Kidney (tissue), 13 donors: ENCODE measurements at regions not wholly inside any gene's neighbourhood (a gene's known extent, or its start where the extent isn't known, plus 50 kb on each side); places are given as distances from the start of the nearest gene placed in this dataset.
"Not testable (repeated sequence)": the region's sequence is repeated elsewhere in the genome, so short reads cannot be mapped to it uniquely, and the experiment has no call there.

Experiments
- DNase-seq, 5 donors: peaks; one replicate each; pipeline ENCODE4 v3.0.0-alpha.2; 2013 to 2020
- FAIRE-seq: peaks from 2 replicates; lab custom pipeline; 2012; peaks lifted over from hg19 to GRCh38; lab: Jason Lieb, UNC
- H3K27ac ChIP-seq, 2 donors: one replicate each; pipeline ENCODE4 v1.7.0; 2013; ENCODE audit warnings: low read depth in 2 of 2, low read length in 2 of 2, inconsistent platforms in 1 of 2
- H3K27me3 ChIP-seq: one replicate; pipeline ENCODE4 v1.7.1; 2013; ENCODE audit warnings: low read length, inconsistent platforms; ENCODE audit not compliant: control insufficient read depth, insufficient read depth
- H3K36me3 ChIP-seq, 3 donors: one replicate each; pipeline versions ENCODE4 v1.7.0 to v1.7.1; 2013; ENCODE audit warnings: low read length in 3 of 3, control low read depth in 1 of 3, inconsistent platforms in 1 of 3; ENCODE audit not compliant: insufficient read depth in 3 of 3, control insufficient read depth in 2 of 3
- H3K4me1 ChIP-seq, 3 donors: one replicate each; pipeline versions ENCODE4 v1.7.0 to v1.7.1; 2013; ENCODE audit warnings: low read length in 3 of 3, inconsistent platforms in 1 of 3, low read depth in 1 of 3; ENCODE audit not compliant: control insufficient read depth in 2 of 3, insufficient read depth in 2 of 3
- H3K4me3 ChIP-seq, 3 donors: one replicate each; pipeline versions ENCODE4 v1.7.0 to v1.8.1; 2013; ENCODE audit warnings: low read length in 3 of 3, control low read depth in 1 of 3, inconsistent platforms in 1 of 3
- H3K9ac ChIP-seq, 3 donors: one replicate each; pipeline versions ENCODE4 v1.7.0 to v1.7.1; 2013; ENCODE audit warnings: low read length in 3 of 3, control low read depth in 1 of 3, inconsistent platforms in 1 of 3
- H3K9me3 ChIP-seq, 3 donors: one replicate each; pipeline versions ENCODE4 v1.7.0 to v1.7.1; 2013; ENCODE audit warnings: low read length in 3 of 3, control low read depth in 1 of 3, inconsistent platforms in 1 of 3; ENCODE audit not compliant: control insufficient read depth in 2 of 3, insufficient read depth in 1 of 3
- CTCF ChIP-seq: IDR thresholded peaks from 3 replicates; pipeline ENCODE4 v1.5.1; 2012; ENCODE audit warnings: mild to moderate bottlenecking, moderate library complexity, borderline replicate concordance; ENCODE audit not compliant: insufficient read depth; ENCODE audit errors: extremely low read depth
- intact Hi-C: fragments of 100-400 bp; cut with DNase I; formaldehyde crosslinking; loops from one replicate; pipeline ENCODE4 v1.11.1; 2022
- donor health status: control.
- donor health status: control.
- donor health status: control.
- donor health status: control.
- donor health status: control.
- donor health status: DM: yes; HTN: yes; CAD: no.
- donor health status: Normal renal cell carcinoma (clear cell type).

DNA sequence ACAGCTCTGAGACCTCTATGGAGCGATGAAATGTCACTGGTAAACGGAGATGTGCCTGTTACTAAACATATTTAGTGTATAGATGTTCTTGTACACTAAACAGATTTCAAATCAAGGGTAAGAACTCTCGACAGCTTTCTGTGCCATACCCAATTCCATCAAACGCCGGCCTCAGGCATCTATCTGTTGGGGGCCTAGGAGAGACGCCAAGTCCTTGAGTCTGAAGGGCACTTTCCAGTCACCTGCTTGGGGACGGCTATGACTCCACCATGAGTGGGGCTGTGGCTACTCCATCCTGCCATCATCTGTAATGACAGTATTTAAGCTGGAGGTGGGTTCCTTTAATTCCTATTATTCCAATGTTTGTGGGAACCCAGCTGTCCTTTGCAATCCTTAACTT lies 87.8 kb downstream of the SHANK2 start:
- no peaks in the 10 kb centered on the region for H3K36me3 ChIP-seq
- no peak overlapping the region for H3K9ac ChIP-seq
- no peak overlapping the region for H3K27ac ChIP-seq
- no peaks in the 10 kb centered on the region for H3K4me1 ChIP-seq
- DNase-seq (peak in 1 of 5 donors; percentile 5), FAIRE-seq (no peak)
- H3K4me3 ChIP-seq: no peak overlapping the region
- intact Hi-C loops: no loop called here
- H3K27me3 ChIP-seq: no peaks in the 10 kb centered on the region
- no peak for TF ChIP-seq CTCF
- H3K9me3 ChIP-seq: no peaks in the 10 kb centered on the region

GRCh38 chr11:71164186-71164585 lies 88.2 kb downstream of the SHANK2 start:
- H3K9me3 ChIP-seq: no peaks in the 10 kb centered on the region
- H3K4me1 ChIP-seq: no peaks in the 10 kb centered on the region
- FAIRE-seq: no peak
- no peak overlapping the region for H3K4me3 ChIP-seq
- H3K9ac ChIP-seq: no peak overlapping the region
- DNase-seq: peak in 1 of 5 donors; percentile 6
- no peak overlapping the region for H3K27ac ChIP-seq
- H3K27me3 ChIP-seq: no peaks in the 10 kb centered on the region
- H3K36me3 ChIP-seq: no peaks in the 10 kb centered on the region
- TF ChIP-seq CTCF: no peak
- intact Hi-C loops: no loop called here

DNA sequence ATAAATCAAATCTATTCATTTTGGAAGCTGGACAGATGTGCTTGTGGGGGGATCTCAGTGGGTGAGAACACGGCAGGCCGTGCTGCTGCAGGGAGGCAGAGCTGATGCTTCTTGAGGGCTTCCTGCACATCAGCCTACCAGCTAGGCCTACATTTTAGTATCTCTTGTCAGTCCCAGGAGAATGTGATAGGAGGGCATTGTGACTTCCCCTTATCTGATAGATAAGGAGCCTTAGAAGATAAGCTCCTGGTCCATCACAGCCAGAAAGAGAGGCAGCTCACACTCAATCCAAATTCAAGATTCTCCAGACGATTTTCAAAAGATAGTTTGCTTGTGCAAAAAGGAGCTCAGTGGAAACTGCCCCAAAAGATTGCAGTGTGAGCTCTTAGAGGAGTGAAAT lies 89.0 kb downstream of the SHANK2 start:
- no peaks in the 10 kb centered on the region for H3K27me3 ChIP-seq
- FAIRE-seq (no peak), DNase-seq (peak in 1 of 5 donors; percentile 39)
- H3K4me3 ChIP-seq: no peak overlapping the region
- H3K27ac ChIP-seq: no peak overlapping the region
- no peak overlapping the region for H3K9ac ChIP-seq
- intact Hi-C loops: no loop called here
- no peak for TF ChIP-seq CTCF
- H3K36me3 ChIP-seq: no peaks in the 10 kb centered on the region
- no peaks in the 10 kb centered on the region for H3K9me3 ChIP-seq
- no peaks in the 10 kb centered on the region for H3K4me1 ChIP-seq

DNA sequence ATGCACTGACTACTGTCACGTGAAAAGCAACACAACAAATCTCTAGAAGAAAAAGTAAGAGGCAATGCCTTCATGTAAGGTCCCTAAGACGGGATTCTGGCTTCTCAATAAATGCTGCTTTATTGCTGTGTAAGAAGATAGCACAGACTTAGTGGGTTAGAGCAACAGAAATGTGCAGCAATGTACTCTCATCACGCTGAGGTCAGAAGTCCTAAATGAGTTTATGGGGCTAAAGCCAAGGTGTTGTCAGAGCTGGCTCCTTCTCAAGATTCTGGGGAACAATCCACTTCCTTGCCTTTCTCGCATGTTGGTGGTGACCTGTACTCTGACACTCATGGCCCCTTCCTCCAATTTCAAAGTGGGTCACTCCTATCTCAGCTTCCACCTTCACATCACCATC lies 93.4 kb downstream of the SHANK2 start:
- TF ChIP-seq CTCF: no peak
- FAIRE-seq (no peak), DNase-seq (no peak)
- no peaks in the 10 kb centered on the region for H3K4me1 ChIP-seq
- intact Hi-C loops: no loop called here
- H3K27me3 ChIP-seq: no peaks in the 10 kb centered on the region
- H3K9ac ChIP-seq: no peak overlapping the region
- no peak overlapping the region for H3K4me3 ChIP-seq
- H3K27ac ChIP-seq: no peak overlapping the region
- no peaks in the 10 kb centered on the region for H3K9me3 ChIP-seq
- no peaks in the 10 kb centered on the region for H3K36me3 ChIP-seq

GRCh38 chr11:71157676-71158075 lies 94.7 kb downstream of the SHANK2 start:
- H3K9me3 ChIP-seq, H3K36me3 ChIP-seq, H3K27ac ChIP-seq, intact Hi-C loops, H3K27me3 ChIP-seq, H3K4me3 ChIP-seq, FAIRE-seq, H3K9ac ChIP-seq, H3K4me1 ChIP-seq, DNase-seq: not testable (repeated sequence)
